ENCODE measurements at regions not wholly inside any gene's neighbourhood (a gene's known extent, or its start where the extent isn't known, plus 50 kb on each side); places are given as distances from the start of the nearest gene placed in this dataset.

DNA sequence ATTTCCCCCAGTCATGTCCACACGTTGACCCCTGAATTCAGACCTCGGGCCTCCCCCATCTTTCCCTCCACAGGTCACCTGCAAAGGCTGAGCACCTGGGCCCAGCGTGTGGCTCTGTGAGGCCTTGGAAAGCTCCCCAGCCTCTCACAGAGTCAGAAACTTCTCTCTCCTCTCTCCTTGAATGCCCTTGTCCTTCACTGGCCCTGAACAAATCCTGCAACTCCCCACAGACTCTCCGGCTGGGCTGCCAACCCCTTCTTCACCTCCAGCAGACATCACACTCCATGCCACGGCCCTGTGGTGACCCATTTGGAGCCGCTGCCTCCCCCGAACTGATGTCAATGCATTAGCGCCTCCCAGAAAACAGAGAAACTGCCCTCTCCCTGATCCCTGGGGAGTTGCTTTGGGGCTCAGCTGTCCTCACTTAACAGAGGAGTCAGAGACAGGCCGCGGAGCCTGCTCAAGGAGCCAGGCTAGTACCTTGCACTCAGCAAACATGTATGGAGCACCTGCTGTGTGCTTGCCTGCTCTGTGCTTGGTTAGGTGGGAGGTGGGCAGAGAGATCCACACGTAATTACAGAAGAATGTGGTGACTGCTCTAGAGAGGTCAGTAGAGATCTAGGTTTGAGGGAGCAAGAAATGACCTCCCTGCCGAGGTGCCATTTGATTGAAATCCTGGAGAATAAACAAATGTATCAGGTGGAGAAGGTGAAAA, 99.2 kb upstream of the PWP1 start (continued):
- TF ChIP-seq JUND (IDR thresholded peaks at IDR 0.05; ENCODE audit: low read length) (no peak), KDM5A (IDR thresholded peaks at IDR 0.05; ENCODE audit: low read length) (no peak), TEAD4 (IDR thresholded peaks at IDR 0.05; ENCODE audit: low read depth, low read length) (no peak), NANOG (IDR thresholded peaks at IDR 0.05; ENCODE audit: insufficient read depth, low read depth, low read length, poor library complexity, severe bottlenecking) (no peak), EGR1 (IDR thresholded peaks at IDR 0.05; ENCODE audit: borderline replicate concordance, low read depth, low read length) (no peak), GABPA (IDR thresholded peaks at IDR 0.05; ENCODE audit: borderline replicate concordance, insufficient read depth, low read length) (no peak), MAFK (IDR thresholded peaks at IDR 0.05; ENCODE audit: low read depth, low read length) (no peak), SP1 (IDR thresholded peaks at IDR 0.05; ENCODE audit: low read depth, low read length) (no peak)

All from H1 (cell line).